ENCODE measurements at regions not wholly inside any gene's neighbourhood (a gene's known extent, or its start where the extent isn't known, plus 50 kb on each side); places are given as distances from the start of the nearest gene placed in this dataset.
A peak's percentile ranks its signal among the peaks of the same experiment; 100 is the strongest.

DNA sequence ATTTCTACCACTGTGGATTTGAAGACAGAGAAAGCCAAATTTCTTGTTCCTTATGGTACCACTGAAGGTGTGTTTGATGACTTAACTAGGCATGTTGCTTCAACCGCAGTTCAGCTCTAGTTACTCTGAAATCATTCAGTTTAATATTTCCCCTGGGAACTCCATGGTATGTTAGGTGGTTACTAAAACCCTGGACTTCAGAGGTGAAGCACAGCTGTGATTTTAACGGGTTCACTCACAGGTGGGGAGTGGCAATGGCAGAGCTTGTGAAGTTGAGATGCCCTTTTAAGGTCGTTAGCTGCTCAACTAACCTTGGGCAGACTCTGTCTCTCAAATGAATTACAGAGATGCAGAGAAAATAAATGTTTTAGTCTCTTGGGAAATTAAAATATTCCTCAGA is 163.6 kb upstream of the PHYHIPL start:
- H3K36me3 Mint-ChIP-seq (ENCODE audit: low read depth) = no peaks in the 10 kb centered on the region
- DNase-seq = no peak
- no peak overlapping the region for H3K4me3 Mint-ChIP-seq
- peaks cover 14% of the 10 kb centered on the region for H3K4me1 Mint-ChIP-seq
- peaks cover 7% of the 10 kb centered on the region for H3K27me3 Mint-ChIP-seq (ENCODE audit: low read depth, poor library complexity)
- no peaks in the 10 kb centered on the region for H3K9me3 Mint-ChIP-seq
- no peak overlapping the region for H3K27ac Mint-ChIP-seq
- no peak for TF ChIP-seq CTCF (IDR thresholded peaks at IDR 0.05)

GRCh38 chr10:59016043-59016442 is 160.4 kb upstream of the PHYHIPL start:
- H3K4me1 Mint-ChIP-seq = peaks cover 5% of the 10 kb centered on the region
- H3K27me3 Mint-ChIP-seq (ENCODE audit: low read depth, poor library complexity) = peaks cover 7% of the 10 kb centered on the region
- no peaks in the 10 kb centered on the region for H3K9me3 Mint-ChIP-seq
- no peak for DNase-seq
- no peaks in the 10 kb centered on the region for H3K36me3 Mint-ChIP-seq (ENCODE audit: low read depth)
- TF ChIP-seq CTCF (IDR thresholded peaks at IDR 0.05) = no peak
- no peak overlapping the region for H3K4me3 Mint-ChIP-seq
- H3K27ac Mint-ChIP-seq = no peak overlapping the region

DNA sequence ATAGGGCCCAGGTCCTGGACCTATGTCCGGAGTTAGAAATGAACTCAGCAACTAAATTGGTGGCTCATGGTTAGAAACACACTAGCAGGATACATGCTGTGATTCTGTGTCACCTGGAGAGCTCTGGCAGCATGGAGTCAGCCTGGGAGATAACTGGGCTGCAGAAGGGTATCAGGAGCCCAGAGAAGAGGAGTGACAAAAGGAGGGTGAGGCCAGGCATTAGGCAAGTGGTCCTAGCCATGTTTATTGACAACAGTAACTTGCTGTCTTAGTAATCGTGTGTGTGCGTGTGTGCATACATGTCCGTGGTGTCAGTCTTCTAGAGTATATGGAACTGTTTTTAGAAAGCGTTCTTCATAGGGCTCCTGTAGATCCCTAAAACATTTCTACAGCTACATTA is 157.5 kb upstream of the PHYHIPL start:
- H3K9me3 Mint-ChIP-seq = no peaks in the 10 kb centered on the region
- H3K4me3 Mint-ChIP-seq = no peak overlapping the region
- no peak for TF ChIP-seq CTCF (IDR thresholded peaks at IDR 0.05)
- no peaks in the 10 kb centered on the region for H3K4me1 Mint-ChIP-seq
- H3K36me3 Mint-ChIP-seq (ENCODE audit: low read depth) = no peaks in the 10 kb centered on the region
- peaks cover 7% of the 10 kb centered on the region for H3K27me3 Mint-ChIP-seq (ENCODE audit: low read depth, poor library complexity)
- no peak for DNase-seq
- H3K27ac Mint-ChIP-seq = peak overlapping the region; percentile 71

- Mint-ChIP-seq H3K4me3 (no peak overlapping the region), H3K27ac (no peak overlapping the region), H3K27me3 (ENCODE audit: low read depth, poor library complexity) (peaks cover 7% of the 10 kb centered on the region), H3K36me3 (ENCODE audit: low read depth) (no peaks in the 10 kb centered on the region), H3K9me3 (no peaks in the 10 kb centered on the region), H3K4me1 (no peaks in the 10 kb centered on the region)
- DNase-seq = no peak
- no peak for TF ChIP-seq CTCF (IDR thresholded peaks at IDR 0.05)
Observed at GRCh38 chr10:59019603-59020002, 156.8 kb upstream of the PHYHIPL start.

DNA sequence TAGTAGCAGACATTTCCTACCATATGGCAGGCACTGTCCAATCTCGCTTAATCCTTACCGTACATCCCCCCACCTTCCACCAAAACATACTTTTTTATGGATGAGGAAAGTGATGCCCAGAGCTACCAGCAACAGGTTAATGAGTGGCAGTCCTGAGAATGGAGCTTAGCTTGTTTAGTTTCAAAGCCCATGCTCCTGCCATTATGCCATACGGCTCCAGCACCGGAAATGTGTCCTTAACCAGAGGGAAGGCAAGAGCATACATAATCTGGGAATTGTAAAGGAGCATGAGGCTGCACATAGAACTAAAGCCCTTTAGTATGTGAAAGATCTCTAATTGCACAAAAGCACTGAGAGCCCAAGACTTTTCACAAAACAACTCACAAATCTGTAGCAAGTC is 155.9 kb upstream of the PHYHIPL start:
- H3K27ac Mint-ChIP-seq = no peak overlapping the region
- no peak for DNase-seq
- no peaks in the 10 kb centered on the region for H3K36me3 Mint-ChIP-seq (ENCODE audit: low read depth)
- H3K4me3 Mint-ChIP-seq = no peak overlapping the region
- no peak for TF ChIP-seq CTCF (IDR thresholded peaks at IDR 0.05)
- peaks cover 7% of the 10 kb centered on the region for H3K27me3 Mint-ChIP-seq (ENCODE audit: low read depth, poor library complexity)
- H3K9me3 Mint-ChIP-seq = no peaks in the 10 kb centered on the region
- no peaks in the 10 kb centered on the region for H3K4me1 Mint-ChIP-seq

GRCh38 chr10:59025981-59026765 is 150.3 kb upstream of the PHYHIPL start:
- H3K4me1 Mint-ChIP-seq = peaks cover 4% of the 10 kb centered on the region
- no peak for TF ChIP-seq CTCF (IDR thresholded peaks at IDR 0.05)
- no peak overlapping the region for H3K27ac Mint-ChIP-seq
- DNase-seq = no peak
- H3K27me3 Mint-ChIP-seq (ENCODE audit: low read depth, poor library complexity) = no peaks in the 10 kb centered on the region
- H3K4me3 Mint-ChIP-seq = no peak overlapping the region
- no peaks in the 10 kb centered on the region for H3K9me3 Mint-ChIP-seq
- H3K36me3 Mint-ChIP-seq (ENCODE audit: low read depth) = no peaks in the 10 kb centered on the region
